HL-60 (cell line): ENCODE measurements at regions not wholly inside any gene's neighbourhood (a gene's known extent, or its start where the extent isn't known, plus 50 kb on each side); places are given as distances from the start of the nearest gene placed in this dataset.

Source experiments
- CTCF ChIP-seq: IDR thresholded peaks from one replicate; pipeline ENCODE4 v1.5.1; 2011; ENCODE audit warnings: low read length, control low read depth, inconsistent platforms; ENCODE audit not compliant: insufficient read depth
- REST ChIP-seq: IDR thresholded peaks from 2 replicates; pipeline ENCODE4 v1.6.1; 2012; ENCODE audit warnings: low read depth; ENCODE audit not compliant: insufficient replicate concordance

GRCh38 chr9:86642721-86643120 lies 288.5 kb upstream of the TUT7 start:
- TF ChIP-seq CTCF, result no peak
- no peak for TF ChIP-seq REST
